ENCODE measurements at regions not wholly inside any gene's neighbourhood (a gene's known extent, or its start where the extent isn't known, plus 50 kb on each side); places are given as distances from the start of the nearest gene placed in this dataset.
"Not testable (repeated sequence)": the region's sequence is repeated elsewhere in the genome, so short reads cannot be mapped to it uniquely, and the experiment has no call there.

- no peak overlapping the region for H3K27ac ChIP-seq
- no peak for DNase-seq
- no peak overlapping the region for H3K4me3 ChIP-seq (replicated peaks in 1 of 3)
- H3K36me3 ChIP-seq: no peaks in the 10 kb centered on the region
- no peaks in the 10 kb centered on the region for H3K9me3 ChIP-seq
- 60 to 66% methylated on average over 3 of the region's 3 CpGs for WGBS, 2 donors
- H3K4me1 ChIP-seq: peaks cover under 1% of the 10 kb centered on the region in 2 donors
- TF ChIP-seq POLR2A (IDR thresholded peaks at IDR 0.05): no peak
- TF ChIP-seq, protein P1, sequence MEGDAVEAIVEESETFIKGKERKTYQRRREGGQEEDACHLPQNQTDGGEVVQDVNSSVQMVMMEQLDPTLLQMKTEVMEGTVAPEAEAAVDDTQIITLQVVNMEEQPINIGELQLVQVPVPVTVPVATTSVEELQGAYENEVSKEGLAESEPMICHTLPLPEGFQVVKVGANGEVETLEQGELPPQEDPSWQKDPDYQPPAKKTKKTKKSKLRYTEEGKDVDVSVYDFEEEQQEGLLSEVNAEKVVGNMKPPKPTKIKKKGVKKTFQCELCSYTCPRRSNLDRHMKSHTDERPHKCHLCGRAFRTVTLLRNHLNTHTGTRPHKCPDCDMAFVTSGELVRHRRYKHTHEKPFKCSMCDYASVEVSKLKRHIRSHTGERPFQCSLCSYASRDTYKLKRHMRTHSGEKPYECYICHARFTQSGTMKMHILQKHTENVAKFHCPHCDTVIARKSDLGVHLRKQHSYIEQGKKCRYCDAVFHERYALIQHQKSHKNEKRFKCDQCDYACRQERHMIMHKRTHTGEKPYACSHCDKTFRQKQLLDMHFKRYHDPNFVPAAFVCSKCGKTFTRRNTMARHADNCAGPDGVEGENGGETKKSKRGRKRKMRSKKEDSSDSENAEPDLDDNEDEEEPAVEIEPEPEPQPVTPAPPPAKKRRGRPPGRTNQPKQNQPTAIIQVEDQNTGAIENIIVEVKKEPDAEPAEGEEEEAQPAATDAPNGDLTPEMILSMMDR (IDR thresholded peaks at IDR 0.05): no peak
- H3K27me3 ChIP-seq: no peaks in the 10 kb centered on the region
- intact Hi-C loops (cut with DNase I): no loop called here
These were observed 134.6 kb downstream of the TENT5C start for GRCh38 chr1:117740496-117740895.

- H3K27me3 ChIP-seq; H3K4me3 ChIP-seq (replicated peaks in 1 of 3); DNase-seq; H3K36me3 ChIP-seq; H3K9me3 ChIP-seq; H3K27ac ChIP-seq; H3K4me1 ChIP-seq; intact Hi-C loops (cut with DNase I): not testable (repeated sequence)
These were observed 140.7 kb downstream of the TENT5C start for GRCh38 chr1:117746565-117746964.

DNA sequence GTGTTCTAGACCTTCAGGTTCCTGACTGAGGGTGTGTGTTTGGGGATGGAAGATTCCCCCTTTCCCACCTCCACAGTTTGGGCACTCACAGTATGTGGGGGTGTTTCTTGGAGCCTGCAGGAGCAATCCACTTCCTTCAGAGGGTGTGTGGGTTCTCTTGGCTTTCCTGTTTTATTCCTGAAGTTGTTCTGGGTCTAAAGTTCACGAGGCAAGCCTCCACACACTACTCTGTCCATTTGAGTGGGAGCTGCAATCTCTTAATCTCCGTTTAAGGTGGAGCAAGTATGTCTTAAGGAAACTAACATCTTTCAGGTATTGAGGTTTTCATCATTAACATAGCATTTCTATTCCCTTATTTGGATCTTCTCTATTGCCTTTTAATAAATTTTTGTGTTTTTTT, 141.8 kb downstream of the TENT5C start:
- DNase-seq: no peak
- TF ChIP-seq, protein P1 (IDR thresholded peaks at IDR 0.05): no peak
- no peak for TF ChIP-seq POLR2A (IDR thresholded peaks at IDR 0.05)

DNA sequence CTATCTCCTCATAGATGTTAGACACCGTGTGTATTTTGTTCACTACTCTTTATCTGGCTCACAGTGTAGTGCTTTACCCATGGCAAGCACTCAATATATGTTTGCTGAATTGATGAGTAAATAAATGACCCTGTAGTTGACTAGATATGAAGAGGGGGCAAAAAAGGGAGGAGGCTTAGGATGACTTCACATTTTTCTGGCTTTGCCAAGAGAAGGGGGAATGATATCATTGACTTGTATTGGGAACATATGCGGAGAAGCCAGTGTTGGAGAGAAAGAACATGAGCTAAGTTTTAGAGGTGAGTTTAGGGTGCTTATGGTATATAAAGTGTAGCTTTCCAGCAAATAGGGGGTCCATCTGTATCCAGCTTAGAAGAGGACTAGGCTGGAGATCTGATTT, 145.5 kb downstream of the TENT5C start:
- DNase-seq: no peak
- Histone ChIP-seq H3K4me1 (peaks cover 0 to 14% of the 10 kb centered on the region in 2 donors), H3K4me3 (replicated peaks in 1 of 3) (no peak overlapping the region), H3K9me3 (no peaks in the 10 kb centered on the region), H3K27ac (no peak overlapping the region), H3K36me3 (no peaks in the 10 kb centered on the region), H3K27me3 (no peaks in the 10 kb centered on the region)
- 94 to 95% methylated on average over 2 of the region's 2 CpGs for WGBS, 2 donors
- TF ChIP-seq POLR2A (IDR thresholded peaks at IDR 0.05): no peak
- TF ChIP-seq, protein P1 (IDR thresholded peaks at IDR 0.05): no peak
- intact Hi-C loops (cut with DNase I): loop anchor here (5.0 to 10.0 kb wide), 3 partner anchors 167 to 239 kb away; no protein-coding TSS in a partner anchor

More for the DNA sequence above, 141.8 kb downstream of the TENT5C start:
- Histone ChIP-seq H3K36me3 (no peaks in the 10 kb centered on the region), H3K4me3 (replicated peaks in 1 of 3) (no peak overlapping the region), H3K27ac (no peak overlapping the region), H3K9me3 (no peaks in the 10 kb centered on the region), H3K4me1 (peaks cover 0 to 4% of the 10 kb centered on the region in 2 donors), H3K27me3 (no peaks in the 10 kb centered on the region)
- intact Hi-C loops (cut with DNase I): no loop called here
- WGBS, 2 donors: 82 to 84% methylated on average over 2 of the region's 2 CpGs

GRCh38 chr1:117752661-117753060, 146.8 kb downstream of the TENT5C start:
- no peak overlapping the region for H3K4me3 ChIP-seq (replicated peaks in 1 of 3)
- DNase-seq: no peak
- H3K4me1 ChIP-seq: peaks cover 0 to 14% of the 10 kb centered on the region in 2 donors
- no peak overlapping the region for H3K27ac ChIP-seq
- H3K36me3 ChIP-seq: no peaks in the 10 kb centered on the region
- intact Hi-C loops (cut with DNase I): loop anchor here (5.0 to 10.0 kb wide), 3 partner anchors 168 to 240 kb away; no protein-coding TSS in a partner anchor
- H3K9me3 ChIP-seq: no peaks in the 10 kb centered on the region
- TF ChIP-seq, protein P1 (IDR thresholded peaks at IDR 0.05): no peak
- no peak for TF ChIP-seq POLR2A (IDR thresholded peaks at IDR 0.05)
- H3K27me3 ChIP-seq: no peaks in the 10 kb centered on the region

GRCh38 chr1:117753232-117753631, 147.4 kb downstream of the TENT5C start:
- H3K36me3 ChIP-seq: no peaks in the 10 kb centered on the region
- WGBS, 2 donors: 58 to 80% methylated on average over 2 to 3 of the region's 3 CpGs
- intact Hi-C loops (cut with DNase I): loop anchor here (5.0 to 10.0 kb wide), 3 partner anchors 168 to 241 kb away; no protein-coding TSS in a partner anchor

More at GRCh38 chr1:117753232-117753631, 147.4 kb downstream of the TENT5C start:
- H3K4me1 ChIP-seq: peaks cover under 1 to 18% of the 10 kb centered on the region in 2 donors
- H3K27me3 ChIP-seq: no peaks in the 10 kb centered on the region
- TF ChIP-seq POLR2A (IDR thresholded peaks at IDR 0.05): no peak
- TF ChIP-seq, protein P1 (IDR thresholded peaks at IDR 0.05): no peak
- no peak overlapping the region for H3K27ac ChIP-seq
- DNase-seq: no peak
- no peak overlapping the region for H3K4me3 ChIP-seq (replicated peaks in 1 of 3)
- H3K9me3 ChIP-seq: no peaks in the 10 kb centered on the region

Measured in thyroid gland (tissue), 4 donors.